MV-4-11 (cell line): ENCODE measurements at regions not wholly inside any gene's neighbourhood (a gene's known extent, or its start where the extent isn't known, plus 50 kb on each side); places are given as distances from the start of the nearest gene placed in this dataset.

Source experiments
- DNase-seq: peaks from one replicate; lab custom pipeline; 2025; lab: John Stamatoyannopoulos, UW

- DNase-seq: no peak
Measured at GRCh38 chr5:174159327-174160114, 114.0 kb downstream of the NSG2 start.

- no peak for DNase-seq
Measured at GRCh38 chr5:174165406-174165805, 119.9 kb downstream of the NSG2 start.

DNA sequence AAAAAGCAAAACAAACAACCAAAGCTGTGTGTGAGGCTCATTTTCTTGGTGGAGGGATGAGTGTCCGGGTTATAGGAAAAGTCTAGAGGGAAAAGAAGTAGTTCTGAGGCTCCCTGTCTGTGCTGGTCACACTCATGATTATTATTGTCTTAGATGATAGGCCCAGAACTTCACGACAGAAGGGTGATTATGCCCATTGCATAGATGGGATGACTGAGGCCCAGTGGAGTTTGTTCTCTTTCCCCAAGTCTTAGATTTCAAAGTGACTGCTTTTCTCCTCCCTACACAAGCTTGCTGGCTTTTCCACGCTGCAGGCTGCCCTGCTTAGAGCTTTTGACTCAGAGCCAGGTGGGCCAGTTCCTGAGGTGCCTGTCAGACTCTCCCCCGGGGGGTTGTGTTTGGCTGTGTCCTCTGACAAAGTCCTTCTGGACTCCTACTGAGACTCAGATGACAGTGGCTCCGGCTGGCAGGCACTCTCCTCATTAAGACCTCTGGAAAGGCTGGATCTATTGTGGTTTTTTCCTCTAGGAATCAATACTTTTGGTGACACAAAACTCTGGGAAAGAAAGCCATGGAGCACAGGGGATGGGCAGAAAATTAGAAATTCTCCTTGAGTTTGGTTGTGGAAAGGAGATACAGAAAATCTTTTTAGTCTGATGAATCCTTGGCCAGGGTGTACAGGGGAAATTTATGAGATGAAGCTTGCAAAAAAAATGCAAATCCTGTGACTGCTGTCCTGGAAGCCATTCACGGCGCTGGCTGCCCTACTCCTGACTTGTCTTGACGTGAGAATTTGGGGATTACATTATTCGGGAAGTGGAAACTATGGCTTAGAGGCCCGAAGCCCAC lies 120.9 kb downstream of the NSG2 start:
- DNase-seq: no peak

GRCh38 chr5:174167080-174167910 lies 121.8 kb downstream of the NSG2 start:
- DNase-seq: no peak

DNA sequence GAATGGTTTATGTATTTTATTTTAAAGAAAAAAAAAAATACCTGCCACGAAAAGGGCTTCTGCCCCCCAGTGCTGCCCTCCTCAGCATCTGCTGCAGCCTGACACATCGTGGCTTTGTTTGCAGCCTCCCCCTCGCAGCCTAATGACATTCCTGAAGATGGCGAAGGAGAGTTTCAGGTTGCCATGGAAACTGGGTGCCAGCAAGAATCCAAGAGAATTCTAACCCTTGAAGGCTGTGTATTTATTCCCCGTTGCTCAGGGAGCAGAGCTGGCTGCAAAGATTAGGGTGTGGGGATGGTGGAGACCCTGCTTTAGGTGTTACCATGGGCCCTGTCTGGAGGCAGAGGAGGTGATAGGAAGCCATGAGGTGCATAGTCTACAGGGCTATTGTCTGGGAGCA lies 126.6 kb downstream of the NSG2 start:
- DNase-seq: no peak

DNA sequence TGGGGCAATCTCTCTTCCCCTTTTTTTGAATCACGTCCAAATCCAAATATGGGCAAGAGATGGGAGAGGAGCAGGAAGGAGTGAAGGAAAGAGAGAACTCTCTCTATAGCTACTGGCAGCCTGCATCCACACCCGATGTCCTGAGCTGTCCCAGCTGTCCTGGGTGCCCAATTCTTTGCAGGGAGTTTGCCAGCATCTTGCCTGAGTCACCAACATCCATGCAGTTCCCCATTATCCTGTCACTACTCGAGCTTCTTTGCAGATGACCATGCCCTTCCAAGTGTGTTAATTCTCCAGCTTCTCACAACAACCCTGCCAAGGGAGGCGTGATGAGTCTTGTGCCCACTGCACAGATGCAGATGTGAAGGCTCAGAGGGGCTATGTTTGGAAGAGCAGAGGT lies 127.1 kb downstream of the NSG2 start:
- peak; percentile 0 for DNase-seq

DNA sequence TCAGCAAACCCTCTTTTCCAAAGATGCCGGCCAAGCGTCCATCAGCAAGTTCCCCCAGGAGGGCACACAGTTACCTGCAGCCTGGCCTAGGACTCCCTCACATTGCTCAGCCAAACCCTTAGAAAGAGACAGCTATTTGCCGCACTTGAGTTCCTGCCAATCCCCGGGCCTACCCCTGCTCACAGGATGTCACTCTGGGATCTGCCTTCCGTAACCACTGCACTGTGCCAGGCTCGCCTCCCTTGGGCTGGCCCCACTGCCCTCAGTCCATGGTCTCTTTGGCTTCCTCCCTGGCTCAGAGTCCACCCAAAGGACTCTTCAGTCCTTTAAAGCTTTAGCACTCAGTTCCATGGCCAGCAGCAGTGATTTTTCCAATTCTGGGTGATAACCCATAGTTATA lies 128.3 kb downstream of the NSG2 start:
- DNase-seq: no peak

- DNase-seq: no peak
Measured at GRCh38 chr5:174175716-174176268, 130.3 kb downstream of the NSG2 start.

- DNase-seq: peak; percentile 47
Measured at GRCh38 chr5:174176511-174176910, 131.0 kb downstream of the NSG2 start.

GRCh38 chr5:174177531-174177930 lies 132.0 kb downstream of the NSG2 start:
- DNase-seq: no peak

- no peak for DNase-seq
Measured at GRCh38 chr5:174177976-174178605, 132.6 kb downstream of the NSG2 start.

- DNase-seq: no peak
Measured at GRCh38 chr5:174180639-174181038, 135.1 kb downstream of the NSG2 start.

DNA sequence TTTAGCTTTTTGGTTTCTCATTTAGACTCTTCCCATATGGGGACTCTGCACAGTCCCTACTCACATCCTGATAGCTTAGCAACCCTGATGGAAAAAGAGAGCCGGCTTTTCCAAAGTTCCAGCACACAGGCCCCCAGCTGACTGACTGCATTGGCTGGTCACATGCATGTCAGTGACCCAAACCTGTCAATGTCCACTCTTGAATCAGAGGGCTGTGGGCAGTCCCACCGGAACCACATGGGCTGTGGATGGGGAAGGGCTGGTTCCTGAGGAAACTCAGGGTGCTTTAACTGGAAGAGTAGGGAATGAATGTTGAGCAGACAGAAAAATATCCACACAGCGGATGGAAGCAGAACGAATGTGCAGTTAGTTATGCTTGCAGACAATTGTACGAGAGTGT lies 136.6 kb downstream of the NSG2 start:
- no peak for DNase-seq

DNA sequence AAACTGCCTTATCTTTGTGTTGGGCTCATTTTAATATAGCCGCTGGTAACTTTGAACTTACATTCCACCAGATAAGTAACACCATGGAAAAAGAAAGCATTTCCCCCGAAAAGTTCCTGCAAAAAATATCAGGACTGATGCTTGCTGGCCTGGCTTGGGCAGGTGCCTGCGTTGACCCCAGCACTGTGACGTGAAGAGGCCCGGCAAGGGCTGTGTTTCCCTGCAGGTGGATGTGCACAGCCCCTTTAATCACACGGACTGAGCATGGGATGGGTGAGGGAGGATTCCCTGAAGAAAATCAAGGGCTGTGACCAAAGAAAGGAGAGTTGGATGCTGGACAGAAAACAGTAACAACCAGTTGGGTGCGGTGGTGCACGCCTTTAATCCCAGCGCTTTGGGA lies 138.2 kb downstream of the NSG2 start:
- DNase-seq: no peak

DNA sequence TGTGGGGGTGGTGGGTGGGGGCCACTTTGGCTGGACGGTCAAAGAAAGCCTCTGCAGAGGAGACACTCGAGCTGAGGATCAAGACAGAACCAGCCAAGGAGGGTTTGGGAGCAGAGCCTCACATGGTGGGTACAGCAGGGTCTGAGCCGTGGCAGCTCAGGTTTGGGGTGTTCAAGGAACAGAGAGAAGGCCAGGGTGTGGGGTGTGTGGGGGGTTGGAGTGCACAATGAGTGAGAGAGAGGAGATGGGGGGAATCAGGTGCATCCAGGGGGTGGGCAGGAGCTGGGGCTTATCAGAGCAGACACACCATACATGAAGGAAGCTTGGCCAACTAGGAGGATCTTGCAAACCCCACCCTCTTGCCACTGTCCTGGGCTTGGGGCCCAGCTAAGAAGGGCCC lies 140.0 kb downstream of the NSG2 start:
- no peak for DNase-seq

- no peak for DNase-seq
Measured at GRCh38 chr5:174186096-174186695, 140.7 kb downstream of the NSG2 start.

GRCh38 chr5:174187001-174187400 lies 141.5 kb downstream of the NSG2 start:
- DNase-seq: no peak

- no peak for DNase-seq
Measured at GRCh38 chr5:174187481-174187880, 142.0 kb downstream of the NSG2 start.

- DNase-seq: no peak
Measured at GRCh38 chr5:174188295-174188694, 142.8 kb downstream of the NSG2 start.

- DNase-seq: no peak
Measured at GRCh38 chr5:174189654-174190541, 144.4 kb downstream of the NSG2 start.
